ENCODE measurements at regions not wholly inside any gene's neighbourhood (a gene's known extent, or its start where the extent isn't known, plus 50 kb on each side); places are given as distances from the start of the nearest gene placed in this dataset.

DNA sequence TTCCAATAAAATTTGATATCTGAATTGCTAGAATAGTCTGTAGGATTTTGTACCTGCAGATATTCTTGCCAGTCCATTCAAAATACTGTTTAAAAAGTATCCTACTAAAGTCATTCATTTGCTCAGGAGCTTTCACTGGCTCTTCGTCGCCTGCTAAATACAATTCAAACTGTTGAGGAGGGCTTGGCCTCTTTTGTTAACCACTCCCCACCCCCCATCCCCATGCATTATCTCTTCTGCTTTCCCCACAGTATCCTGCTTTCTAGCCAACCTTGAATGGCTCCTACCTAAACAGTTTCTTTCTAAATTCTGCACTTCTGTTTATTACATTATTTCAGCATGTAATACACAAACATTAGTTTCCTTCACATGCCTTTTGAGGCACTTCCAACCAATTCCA lies 230.8 kb downstream of the CPE start:
- TF ChIP-seq EZH2 (IDR thresholded peaks at IDR 0.05; ENCODE audit: borderline replicate concordance, low read depth, low read length, severe bottlenecking) (no peak), MYC (IDR thresholded peaks at IDR 0.05; ENCODE audit: low read depth, low read length) (no peak), POLR2AphosphoS5 (IDR thresholded peaks at IDR 0.05; ENCODE audit: insufficient read depth, low read depth, low read length) (no peak), FOS (IDR thresholded peaks at IDR 0.05; ENCODE audit: borderline replicate concordance, insufficient read depth, low read length) (no peak), POLR2A (IDR thresholded peaks at IDR 0.05; ENCODE audit: low read depth, low read length) (no peak)
- TF ChIP-seq, protein P1, sequence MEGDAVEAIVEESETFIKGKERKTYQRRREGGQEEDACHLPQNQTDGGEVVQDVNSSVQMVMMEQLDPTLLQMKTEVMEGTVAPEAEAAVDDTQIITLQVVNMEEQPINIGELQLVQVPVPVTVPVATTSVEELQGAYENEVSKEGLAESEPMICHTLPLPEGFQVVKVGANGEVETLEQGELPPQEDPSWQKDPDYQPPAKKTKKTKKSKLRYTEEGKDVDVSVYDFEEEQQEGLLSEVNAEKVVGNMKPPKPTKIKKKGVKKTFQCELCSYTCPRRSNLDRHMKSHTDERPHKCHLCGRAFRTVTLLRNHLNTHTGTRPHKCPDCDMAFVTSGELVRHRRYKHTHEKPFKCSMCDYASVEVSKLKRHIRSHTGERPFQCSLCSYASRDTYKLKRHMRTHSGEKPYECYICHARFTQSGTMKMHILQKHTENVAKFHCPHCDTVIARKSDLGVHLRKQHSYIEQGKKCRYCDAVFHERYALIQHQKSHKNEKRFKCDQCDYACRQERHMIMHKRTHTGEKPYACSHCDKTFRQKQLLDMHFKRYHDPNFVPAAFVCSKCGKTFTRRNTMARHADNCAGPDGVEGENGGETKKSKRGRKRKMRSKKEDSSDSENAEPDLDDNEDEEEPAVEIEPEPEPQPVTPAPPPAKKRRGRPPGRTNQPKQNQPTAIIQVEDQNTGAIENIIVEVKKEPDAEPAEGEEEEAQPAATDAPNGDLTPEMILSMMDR (IDR thresholded peaks at IDR 0.05; ENCODE audit: extremely low read depth in 1 of 2, insufficient read depth in 1 of 2, low read depth in 1 of 2, low read length in 2 of 2): no peak
- TF ChIP-seq, protein P2, sequence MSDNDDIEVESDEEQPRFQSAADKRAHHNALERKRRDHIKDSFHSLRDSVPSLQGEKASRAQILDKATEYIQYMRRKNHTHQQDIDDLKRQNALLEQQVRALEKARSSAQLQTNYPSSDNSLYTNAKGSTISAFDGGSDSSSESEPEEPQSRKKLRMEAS (IDR thresholded peaks at IDR 0.05; ENCODE audit: insufficient read depth, insufficient read length): no peak
